H9 (cell line): ENCODE measurements at regions not wholly inside any gene's neighbourhood (a gene's known extent, or its start where the extent isn't known, plus 50 kb on each side); places are given as distances from the start of the nearest gene placed in this dataset.

Experiments
- DNase-seq: peaks from one replicate; pipeline ENCODE4 v3.0.0-alpha.2; 2017
- H2AFZ ChIP-seq: one replicate; pipeline ENCODE4 v1.6.1; 2013; ENCODE audit warnings: mild to moderate bottlenecking, low read length, control low read depth, moderate library complexity
- H2AK5ac ChIP-seq: 2 replicates; pipeline ENCODE4 v1.6.1; 2013; ENCODE audit warnings: low read length, control low read depth, mixed read lengths; ENCODE audit not compliant: insufficient read length
- H2BK120ac ChIP-seq: one replicate; pipeline ENCODE4 v1.6.1; 2013; ENCODE audit warnings: low read depth, mild to moderate bottlenecking, low read length, control low read depth, inconsistent platforms; ENCODE audit not compliant: poor library complexity, severe bottlenecking
- H2BK12ac ChIP-seq: 2 replicates; pipeline ENCODE4 v1.6.1; 2013; ENCODE audit warnings: low read length, control low read depth, mixed read lengths, low read depth; ENCODE audit not compliant: insufficient read length
- H2BK15ac ChIP-seq: 2 replicates; pipeline ENCODE4 v1.6.1; 2013; ENCODE audit warnings: low read depth, low read length, control low read depth
- H2BK20ac ChIP-seq: one replicate; pipeline ENCODE4 v1.6.1; 2013; ENCODE audit warnings: low read depth, mild to moderate bottlenecking, low read length, control low read depth, inconsistent platforms; ENCODE audit not compliant: poor library complexity, severe bottlenecking
- H2BK5ac ChIP-seq: 2 replicates; pipeline ENCODE4 v1.6.1; 2013; ENCODE audit warnings: low read length, control low read depth, mixed read lengths; ENCODE audit not compliant: insufficient read length
- H3K14ac ChIP-seq: 2 replicates; pipeline ENCODE4 v1.6.1; 2013; ENCODE audit warnings: low read length, control low read depth; ENCODE audit not compliant: insufficient read depth
- H3K18ac ChIP-seq: 2 replicates; pipeline ENCODE4 v1.6.1; 2013; ENCODE audit warnings: low read depth, mild to moderate bottlenecking, mixed read lengths, low read length, control low read depth; ENCODE audit not compliant: insufficient read length
- H3K23ac ChIP-seq: 2 replicates; pipeline ENCODE4 v1.6.1; 2013; ENCODE audit warnings: low read length, control low read depth, mixed read lengths, low read depth; ENCODE audit not compliant: insufficient read length
- H3K23me2 ChIP-seq: 2 replicates; pipeline ENCODE4 v1.6.1; 2013; ENCODE audit warnings: low read depth, mild to moderate bottlenecking, mixed read lengths, low read length, control low read depth; ENCODE audit not compliant: insufficient read length, poor library complexity, severe bottlenecking
- H3K27ac ChIP-seq: 2 replicates; pipeline ENCODE4 v1.5.1; 2013; ENCODE audit warnings: low read length, control low read depth, mixed read lengths, low read depth; ENCODE audit not compliant: insufficient read length
- H3K27me3 ChIP-seq: 2 replicates; pipeline ENCODE4 v1.6.1; 2013; ENCODE audit warnings: low read length, control low read depth, inconsistent platforms; ENCODE audit not compliant: insufficient read depth
- H3K4ac ChIP-seq: 2 replicates; pipeline ENCODE4 v1.6.1; 2013; ENCODE audit warnings: low read depth, mild to moderate bottlenecking, control low read depth, inconsistent platforms, low read length, moderate library complexity
- H3K4me1 ChIP-seq: 2 replicates; pipeline ENCODE4 v1.6.1; 2013; ENCODE audit warnings: low read length, control low read depth, inconsistent platforms; ENCODE audit not compliant: insufficient read depth
- H3K4me2 ChIP-seq: 2 replicates; pipeline ENCODE4 v1.6.1; 2013; ENCODE audit warnings: low read length, control low read depth, mixed read lengths; ENCODE audit not compliant: insufficient read length, insufficient read depth
- H3K56ac ChIP-seq: 2 replicates; pipeline ENCODE4 v1.6.1; 2013; ENCODE audit warnings: low read depth, mild to moderate bottlenecking, mixed read lengths, low read length, control low read depth; ENCODE audit not compliant: insufficient read length
- H3K79me1 ChIP-seq: 2 replicates; pipeline ENCODE4 v1.6.1; 2013; ENCODE audit warnings: low read depth, mild to moderate bottlenecking, moderate library complexity, low read length, control low read depth, inconsistent platforms; ENCODE audit not compliant: insufficient read depth, poor library complexity, severe bottlenecking
- H3K79me2 ChIP-seq: 2 replicates; pipeline ENCODE4 v1.6.1; 2013; ENCODE audit warnings: low read length, control low read depth, inconsistent platforms; ENCODE audit not compliant: insufficient read depth
- H3K9ac ChIP-seq: 2 replicates; pipeline ENCODE4 v1.6.1; 2013; ENCODE audit warnings: low read length, control low read depth, mixed read lengths; ENCODE audit not compliant: insufficient read length; ENCODE audit errors: extremely low read depth
- H3K9me3 ChIP-seq: one replicate; pipeline ENCODE4 v1.6.1; 2013; ENCODE audit warnings: low read depth, low read length, inconsistent platforms; ENCODE audit not compliant: control insufficient read depth
- H3T11ph ChIP-seq: one replicate; pipeline ENCODE4 v1.6.1; 2013; ENCODE audit warnings: mild to moderate bottlenecking, low read length, control low read depth, inconsistent platforms
- H4K20me1 ChIP-seq: one replicate; pipeline ENCODE4 v1.6.1; 2013; ENCODE audit not compliant: control insufficient read depth, insufficient read length, insufficient read depth
- H4K5ac ChIP-seq: 2 replicates; pipeline ENCODE4 v1.6.1; 2013; ENCODE audit warnings: low read depth, mild to moderate bottlenecking, mixed read lengths, low read length, control low read depth; ENCODE audit not compliant: insufficient read length
- H4K8ac ChIP-seq: replicated peaks from 2 replicates; pipeline ENCODE4 v1.6.1; 2013; ENCODE audit warnings: low read length, control low read depth, mixed read lengths, low read depth; ENCODE audit not compliant: insufficient read length
- H4K91ac ChIP-seq: 2 replicates; pipeline ENCODE4 v1.6.1; 2013; ENCODE audit warnings: low read depth, mild to moderate bottlenecking, moderate library complexity, mixed read lengths, low read length, control low read depth; ENCODE audit not compliant: insufficient read length
- H3K27ac Mint-ChIP-seq, 3 experiments: 2 replicates in 2 of 3; 3 replicates in 1 of 3; pipeline ENCODE4 v1.8.0; 2020 to 2021; ENCODE audit warnings: mixed read lengths in 3 of 3, mild to moderate bottlenecking in 1 of 3, moderate library complexity in 1 of 3
- H3K27me3 Mint-ChIP-seq: 2 replicates; pipeline ENCODE4 v1.8.0; 2021; ENCODE audit warnings: low read depth, mild to moderate bottlenecking, moderate library complexity, mixed read lengths
- H3K36me3 Mint-ChIP-seq, 3 experiments: 2 replicates in 2 of 3; 3 replicates in 1 of 3; pipeline ENCODE4 v1.8.0; 2020 to 2021; ENCODE audit warnings: low read depth in 3 of 3, mixed read lengths in 3 of 3; ENCODE audit not compliant: insufficient read depth in 1 of 3
- H3K4me1 Mint-ChIP-seq, 2 experiments: 2 replicates each; pipeline ENCODE4 v1.8.0; 2020; ENCODE audit warnings: mixed read lengths in 2 of 2
- H3K4me3 Mint-ChIP-seq, 2 experiments: 2 replicates in 1 of 2; 3 replicates in 1 of 2; pipeline ENCODE4 v1.8.0; 2020 to 2021; ENCODE audit warnings: mild to moderate bottlenecking in 2 of 2, mixed read lengths in 2 of 2, moderate library complexity in 1 of 2
- H3K9me3 Mint-ChIP-seq, 2 experiments: 2 replicates in 1 of 2; 3 replicates in 1 of 2; pipeline ENCODE4 v1.8.0; 2020; ENCODE audit warnings: mild to moderate bottlenecking in 2 of 2, mixed read lengths in 2 of 2, moderate library complexity in 1 of 2
- CTCF ChIP-seq: fragments of 200-600 bp; sonication (generic); conservative IDR thresholded peaks from 3 replicates; pipeline ENCODE4 v1.8.0; 2021; ENCODE audit warnings: antibody characterized with exemption, mild to moderate bottlenecking
- WGBS: extraction: QIAGEN DNeasy Blood & Tissue Kit; methylation state at CpG from one replicate; pipeline ENCODE4 v1.1.7; 2013; ENCODE audit warnings: missing lambda C conversion rate, low lambda C conversion rate, mixed read lengths; ENCODE audit not compliant: insufficient read length; ENCODE audit errors: extremely low coverage; 5-methylcytosine and 5-hydroxymethylcytosine counted together

- Histone ChIP-seq H2BK5ac (no peak overlapping the region), H3K23ac (no peak overlapping the region), H2BK20ac (no peak overlapping the region), H3K27ac (no peak overlapping the region), H3K4ac (no peak overlapping the region), H3K56ac (no peak overlapping the region), H3K79me2 (no peaks in the 10 kb centered on the region), H2BK120ac (no peak overlapping the region), H2AFZ (no peak overlapping the region), H2AK5ac (no peak overlapping the region), H3K4me2 (no peak overlapping the region), H3K79me1 (no peaks in the 10 kb centered on the region), H4K5ac (no peak overlapping the region), H3K27me3 (no peaks in the 10 kb centered on the region), H3K14ac (no peak overlapping the region), H3K23me2 (no peaks in the 10 kb centered on the region), H3K9me3 (no peaks in the 10 kb centered on the region), H3K4me1 (peaks cover 4% of the 10 kb centered on the region; the same call in 1 of the 2 replicates), H4K20me1 (no peaks in the 10 kb centered on the region), H3T11ph (no peak overlapping the region), H3K18ac (no peak overlapping the region), H2BK12ac (no peak overlapping the region), H4K91ac (no peak overlapping the region), H2BK15ac (no peak overlapping the region), H4K8ac (no peak overlapping the region), H3K9ac (no peak overlapping the region)
- H3K27me3 Mint-ChIP-seq, result no peaks in the 10 kb centered on the region
- peaks cover 0 to 4% (median 0%) of the 10 kb centered on the region in 3 experiments; a peak in 2 of 7 replicates for H3K36me3 Mint-ChIP-seq
- no peak overlapping the region for H3K4me3 Mint-ChIP-seq
- no CpG with 5 or more reads among the region's 4 CpGs for WGBS
- no peak for DNase-seq
- no peak for TF ChIP-seq CTCF
- peaks cover 5 to 10% of the 10 kb centered on the region in 2 experiments; a peak in 4 of 5 replicates for H3K9me3 Mint-ChIP-seq
- H3K27ac Mint-ChIP-seq, result peak overlapping the region in 2 of 3 experiments; percentile 35 to 59; a peak in 3 of 7 replicates
- peaks cover 24 to 30% of the 10 kb centered on the region in 2 experiments for H3K4me1 Mint-ChIP-seq
These were observed 65.1 kb upstream of the C4orf54 start for GRCh38 chr4:99722725-99723124.
